GM12874 (cell line): ENCODE measurements at regions not wholly inside any gene's neighbourhood (a gene's known extent, or its start where the extent isn't known, plus 50 kb on each side); places are given as distances from the start of the nearest gene placed in this dataset.

ENCODE experiments used
- CTCF ChIP-seq: IDR thresholded peaks from 2 replicates; pipeline ENCODE4 v1.5.1; 2011; ENCODE audit warnings: low read depth, mild to moderate bottlenecking, control low read depth, low read length, moderate library complexity; ENCODE audit not compliant: insufficient read depth

- no peak for TF ChIP-seq CTCF
Observed at GRCh38 chr15:61660579-61660978, 399.7 kb downstream of the VPS13C start.

- no peak for TF ChIP-seq CTCF
Observed at GRCh38 chr15:61659566-61660190, 400.6 kb downstream of the VPS13C start.

GRCh38 chr15:61657461-61657860, 402.8 kb downstream of the VPS13C start:
- TF ChIP-seq CTCF, result no peak

- no peak for TF ChIP-seq CTCF
Observed at GRCh38 chr15:61656391-61656790, 403.9 kb downstream of the VPS13C start.

GRCh38 chr15:61655881-61656280, 404.4 kb downstream of the VPS13C start:
- TF ChIP-seq CTCF, result no peak

GRCh38 chr15:61654918-61655317, 405.3 kb downstream of the VPS13C start:
- TF ChIP-seq CTCF, result no peak

GRCh38 chr15:61654002-61654740, 406.1 kb downstream of the VPS13C start:
- TF ChIP-seq CTCF, result no peak
